ENCODE measurements at regions not wholly inside any gene's neighbourhood (a gene's known extent, or its start where the extent isn't known, plus 50 kb on each side); places are given as distances from the start of the nearest gene placed in this dataset.

GRCh38 chr1:216902669-216903381 is 179.6 kb upstream of the ESRRG start:
- FAIRE-seq, result no peak
- TF ChIP-seq SRF (IDR thresholded peaks at IDR 0.05; ENCODE audit: low read depth in 2 of 2, low read length in 2 of 2), result no peak

GRCh38 chr1:216900116-216900620 is 176.9 kb upstream of the ESRRG start:
- no peaks in the 10 kb centered on the region for H3K79me2 ChIP-seq (ENCODE audit: control insufficient read depth, insufficient read depth, low read length)
- H4K20me1 ChIP-seq (ENCODE audit: control insufficient read depth, insufficient read depth), result no peaks in the 10 kb centered on the region
- no peak for TF ChIP-seq RUNX3 (IDR thresholded peaks at IDR 0.05; ENCODE audit: low read length)
- intact Hi-C loops (cut with micrococcal nuclease; ENCODE audit: unreplicated experiment), result no loop called here
- H3K9ac ChIP-seq (ENCODE audit: control insufficient read depth, insufficient read depth, low read length), result no peak overlapping the region
- no peaks in the 10 kb centered on the region for H3K36me3 ChIP-seq (ENCODE audit: control insufficient read depth in 2 of 2, insufficient read depth in 2 of 2, low read length in 1 of 2)
- POLR2A ChIA-PET, result no interaction called here
- no peak overlapping the region for H3K4me2 ChIP-seq (ENCODE audit: control insufficient read depth, insufficient read depth)
- RAD21 ChIA-PET (ENCODE audit: unreplicated experiment), result no interaction called here
- no peak overlapping the region for H3K4me3 ChIP-seq
- no peak for DNase-seq (ENCODE audit: low read depth, low spot score)
- H3K9me3 ChIP-seq (replicated peaks; ENCODE audit: control insufficient read depth, insufficient read depth, low read length), result no peaks in the 10 kb centered on the region
- BruUV-seq (replicated peaks), result no TSS peak
- CTCF ChIA-PET, result interaction anchor here (1.4 kb wide), 1 partner anchor 32 kb away, joined by 3 read pairs; no protein-coding TSS in a partner anchor
- 38% methylated on average over 2 of the region's 2 CpGs for WGBS (ENCODE audit: insufficient coverage, insufficient replicate concordance, low lambda C conversion rate, missing lambda C conversion rate)
- H3K27me3 ChIP-seq (replicated peaks in 1 of 2; ENCODE audit: control insufficient read depth in 2 of 2, insufficient read depth in 2 of 2, low read length in 1 of 2), result no peaks in the 10 kb centered on the region
- no peak overlapping the region for H3K27ac ChIP-seq (ENCODE audit: control insufficient read depth, insufficient read depth)
- in situ Hi-C loops (cut with MboI), result no loop called here
- H2AFZ ChIP-seq (ENCODE audit: control insufficient read depth, low read depth, low read length), result no peak overlapping the region
- SMC1A ChIA-PET (ENCODE audit: uncharacterized antibody, unreplicated experiment), result no interaction called here
- ATAC-seq, result no peak
- H3K4me1 ChIP-seq (ENCODE audit: control insufficient read depth, insufficient read depth, low read length), result no peaks in the 10 kb centered on the region
- no peak for FAIRE-seq

More at GRCh38 chr1:216902669-216903381, 179.6 kb upstream of the ESRRG start:
- ATAC-seq, result no peak
- WGBS (ENCODE audit: insufficient coverage, insufficient replicate concordance, low lambda C conversion rate, missing lambda C conversion rate), result 2% methylated on average over 5 of the region's 5 CpGs
- Histone ChIP-seq H3K27ac (ENCODE audit: control insufficient read depth, insufficient read depth) (no peak overlapping the region), H3K4me3 (no peak overlapping the region), H3K79me2 (ENCODE audit: control insufficient read depth, insufficient read depth, low read length) (no peaks in the 10 kb centered on the region), H2AFZ (ENCODE audit: control insufficient read depth, low read depth, low read length) (no peak overlapping the region), H3K27me3 (replicated peaks in 1 of 2; ENCODE audit: control insufficient read depth in 2 of 2, insufficient read depth in 2 of 2, low read length in 1 of 2) (no peaks in the 10 kb centered on the region), H3K4me1 (ENCODE audit: control insufficient read depth, insufficient read depth, low read length) (no peaks in the 10 kb centered on the region), H3K4me2 (ENCODE audit: control insufficient read depth, insufficient read depth) (no peak overlapping the region), H4K20me1 (ENCODE audit: control insufficient read depth, insufficient read depth) (no peaks in the 10 kb centered on the region), H3K36me3 (ENCODE audit: control insufficient read depth in 2 of 2, insufficient read depth in 2 of 2, low read length in 1 of 2) (no peaks in the 10 kb centered on the region), H3K9me3 (replicated peaks; ENCODE audit: control insufficient read depth, insufficient read depth, low read length) (no peaks in the 10 kb centered on the region), H3K9ac (ENCODE audit: control insufficient read depth, insufficient read depth, low read length) (no peak overlapping the region)
- ChIA-PET POLR2A (interaction anchor here (0.5 kb wide), 1 partner anchor 241 kb away, joined by 3 read pairs; no protein-coding TSS in a partner anchor), SMC1A (ENCODE audit: uncharacterized antibody, unreplicated experiment) (no interaction called here), RAD21 (ENCODE audit: unreplicated experiment) (no interaction called here), CTCF (no interaction called here)
- intact Hi-C loops (cut with micrococcal nuclease; ENCODE audit: unreplicated experiment), result no loop called here
- in situ Hi-C loops (cut with MboI), result no loop called here
- no TSS peak for BruUV-seq (replicated peaks)
- DNase-seq (ENCODE audit: low read depth, low spot score), result no peak

Measured in GM12878 (cell line).